Hematopoietic multipotent progenitor cell (in vitro differentiated cells): ENCODE measurements at regions not wholly inside any gene's neighbourhood (a gene's known extent, or its start where the extent isn't known, plus 50 kb on each side); places are given as distances from the start of the nearest gene placed in this dataset.

Experiments
- DNase-seq, 3 donors: peaks; one replicate each; pipeline ENCODE4 v3.0.0-alpha.2; 2011 to 2015; ENCODE audit warnings: low read depth in 2 of 3, low spot score in 2 of 3

DNA sequence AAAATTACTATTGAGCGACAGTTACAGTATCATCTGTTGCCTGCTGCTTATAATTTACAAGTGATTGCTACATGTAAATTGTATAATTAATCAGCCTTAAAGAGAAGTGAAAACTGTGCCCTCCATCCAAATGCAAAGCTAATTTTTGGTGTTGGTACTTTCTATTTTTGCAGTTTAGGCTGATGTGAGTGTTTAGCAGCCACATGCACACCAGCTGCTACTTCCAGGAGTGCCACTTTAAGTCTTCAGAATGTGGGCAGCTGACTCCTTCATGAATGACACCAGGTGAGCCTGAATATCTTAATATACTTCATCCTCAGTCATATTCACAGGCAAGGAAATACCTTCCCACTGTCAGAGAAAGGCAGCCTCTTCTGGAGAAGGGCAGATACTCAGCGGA, 149.8 kb upstream of the RASGEF1B start:
- no peak for DNase-seq

DNA sequence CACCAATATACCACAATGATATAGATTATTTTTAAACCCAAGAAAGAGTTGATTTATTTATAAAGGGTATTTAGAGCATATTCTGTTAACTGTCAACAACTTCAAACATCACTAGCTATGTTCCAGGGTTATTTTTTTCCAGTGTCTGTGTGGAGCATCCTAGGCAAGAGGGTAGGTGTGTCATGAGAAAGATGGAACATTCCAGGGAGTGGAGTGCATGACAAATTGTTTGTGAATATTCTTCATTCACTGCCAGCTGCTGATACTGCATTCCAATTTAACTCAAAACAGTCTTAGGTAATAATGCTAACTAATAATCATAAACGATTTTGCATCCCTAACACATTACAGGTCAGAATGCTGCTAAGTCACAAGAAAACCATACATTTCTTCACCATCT, 148.7 kb upstream of the RASGEF1B start:
- DNase-seq, result no peak

DNA sequence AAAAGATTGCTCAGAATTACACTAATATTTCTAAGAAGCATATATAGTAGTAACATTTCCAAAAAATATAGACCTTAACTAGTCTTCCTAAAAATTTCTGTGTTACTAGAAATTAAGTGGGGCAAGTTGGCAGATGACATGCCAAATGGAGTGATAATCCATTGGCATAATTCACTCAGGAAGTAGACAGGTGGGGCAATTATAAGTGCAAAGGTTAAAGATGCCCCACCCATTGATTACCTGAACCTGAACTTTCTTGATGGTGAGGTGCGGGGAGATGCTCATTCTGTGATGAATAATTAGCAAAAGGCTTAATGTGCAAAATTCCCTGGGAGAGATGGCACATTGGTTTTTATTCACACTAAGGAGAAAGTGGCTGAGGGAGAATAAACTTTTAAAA, 145.8 kb upstream of the RASGEF1B start:
- DNase-seq, result no peak

DNA sequence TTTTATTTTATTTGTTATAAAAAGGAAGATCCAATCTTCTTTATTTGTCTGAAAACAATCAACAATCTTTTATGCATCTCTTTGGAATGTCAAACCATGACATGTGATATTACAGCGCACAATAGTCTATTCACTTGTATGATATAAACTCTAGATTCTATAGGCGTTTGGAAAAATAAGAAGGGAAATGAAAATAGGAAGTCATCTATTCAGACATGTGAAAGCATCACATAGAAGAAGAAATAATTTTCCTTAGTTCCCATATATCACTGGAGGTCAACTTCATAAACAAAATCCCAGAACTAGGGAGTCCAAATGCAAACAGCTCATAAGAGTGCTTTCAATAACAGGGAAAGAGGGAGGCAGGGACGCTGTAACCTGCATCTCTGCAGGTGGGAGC, 139.5 kb upstream of the RASGEF1B start:
- no peak for DNase-seq

DNA sequence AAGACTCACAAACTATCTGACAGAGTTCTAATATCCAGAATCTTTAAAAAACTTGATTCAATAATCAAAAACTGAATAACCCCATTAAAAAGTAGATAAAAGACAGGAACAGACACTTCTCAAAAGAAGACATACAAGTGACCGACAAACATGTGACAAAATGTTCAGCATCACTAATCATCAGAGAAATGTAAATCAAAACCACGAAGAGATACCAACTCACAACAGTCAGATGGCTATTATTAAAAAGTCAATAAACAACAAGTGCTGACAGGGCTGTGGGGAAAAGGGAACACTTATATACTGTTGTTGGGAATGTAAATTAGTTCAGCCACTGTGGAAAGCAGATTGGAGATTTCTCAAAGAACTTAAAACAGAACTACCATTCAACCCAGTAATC, 138.1 kb upstream of the RASGEF1B start:
- DNase-seq, result no peak

DNA sequence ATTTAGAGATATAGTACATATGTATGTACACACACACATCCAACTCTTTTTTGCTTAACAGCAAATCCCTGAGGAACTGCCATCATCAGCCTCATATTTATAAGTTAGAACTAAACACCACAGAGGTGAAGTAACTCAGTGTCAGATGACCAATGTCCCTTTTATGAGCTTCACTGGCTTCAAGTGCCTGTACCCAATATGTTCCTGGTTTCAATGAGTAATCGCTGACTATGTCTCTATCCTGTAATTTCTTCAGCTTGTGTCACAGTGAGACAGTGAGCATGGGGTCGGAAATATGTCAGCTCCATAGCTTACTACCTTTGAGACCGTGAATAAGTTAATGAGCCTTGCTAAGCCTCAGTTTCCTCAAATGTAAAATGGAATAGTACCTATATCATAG, 136.2 kb upstream of the RASGEF1B start:
- no peak for DNase-seq

DNA sequence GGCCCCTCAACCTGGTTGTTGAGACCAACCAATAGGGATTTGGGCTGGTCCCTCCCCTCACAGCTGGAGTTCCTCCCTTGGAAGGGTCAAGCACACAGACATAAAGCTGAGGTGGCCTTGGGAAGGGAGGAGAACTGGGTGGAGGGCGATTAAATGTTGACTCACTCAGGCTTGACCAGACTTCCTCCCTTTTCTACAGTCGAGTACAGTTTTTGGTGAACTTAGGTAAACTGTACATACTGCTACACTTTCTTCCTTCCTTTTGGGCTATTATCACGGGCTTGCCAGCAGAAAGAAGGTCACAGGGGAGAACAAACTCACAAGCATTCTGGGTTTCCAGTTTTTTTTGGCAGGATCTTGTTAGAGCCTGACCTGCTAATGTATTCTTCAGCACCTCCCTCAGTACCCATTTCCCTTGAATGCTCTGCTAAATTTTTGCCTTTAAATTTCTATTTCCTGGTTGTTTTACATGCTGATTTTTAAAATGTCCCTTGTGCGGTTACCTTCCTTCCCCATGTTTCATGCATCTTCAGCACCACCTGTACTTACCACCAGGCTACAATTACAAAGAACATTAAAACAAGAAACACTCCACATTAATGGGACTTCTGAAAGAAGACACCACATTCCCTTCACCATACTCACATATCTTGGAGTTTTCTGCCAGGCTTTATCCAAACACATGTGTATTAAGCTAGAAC, 135.2 kb upstream of the RASGEF1B start:
- DNase-seq, result peak in 1 of 3 donors; percentile 39

DNA sequence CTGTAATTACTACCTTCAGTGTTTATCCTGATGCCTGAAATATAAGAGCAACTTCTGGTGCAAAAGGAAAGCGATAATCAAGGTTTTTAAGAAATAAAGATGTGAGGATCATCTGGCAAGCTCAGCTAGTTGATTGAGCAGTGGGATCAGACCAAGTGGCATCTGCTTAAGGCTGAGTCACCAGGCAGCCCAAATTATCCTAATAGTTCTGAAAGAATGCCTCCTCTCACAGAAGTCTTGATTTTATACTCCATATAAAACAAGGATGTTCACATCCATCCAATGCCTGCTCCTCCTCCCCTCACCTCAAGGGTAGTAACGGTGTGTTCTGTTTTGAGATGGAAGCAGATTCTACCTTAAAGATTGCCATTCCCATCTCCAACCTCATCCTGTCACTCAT, 134.5 kb upstream of the RASGEF1B start:
- no peak for DNase-seq

DNA sequence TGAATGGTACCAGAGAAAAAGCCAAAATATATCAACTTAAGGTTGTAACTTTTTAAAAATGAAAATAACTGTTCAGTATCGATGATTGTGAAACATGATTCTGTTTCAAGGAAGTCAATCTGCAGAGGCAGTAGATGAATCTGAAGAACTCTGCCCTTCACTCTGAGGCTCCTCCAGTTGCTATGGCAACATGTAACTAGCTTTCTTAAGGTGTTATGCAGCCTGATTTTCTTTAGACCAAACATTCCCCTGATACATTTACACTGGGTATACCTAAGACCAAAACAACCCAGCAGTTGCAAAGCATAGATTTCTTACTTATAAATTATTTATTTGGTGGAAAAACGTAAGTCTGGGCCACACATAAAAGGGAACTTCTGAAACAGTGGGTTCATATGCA, 133.6 kb upstream of the RASGEF1B start:
- peak in 1 of 3 donors; percentile 21 for DNase-seq

DNA sequence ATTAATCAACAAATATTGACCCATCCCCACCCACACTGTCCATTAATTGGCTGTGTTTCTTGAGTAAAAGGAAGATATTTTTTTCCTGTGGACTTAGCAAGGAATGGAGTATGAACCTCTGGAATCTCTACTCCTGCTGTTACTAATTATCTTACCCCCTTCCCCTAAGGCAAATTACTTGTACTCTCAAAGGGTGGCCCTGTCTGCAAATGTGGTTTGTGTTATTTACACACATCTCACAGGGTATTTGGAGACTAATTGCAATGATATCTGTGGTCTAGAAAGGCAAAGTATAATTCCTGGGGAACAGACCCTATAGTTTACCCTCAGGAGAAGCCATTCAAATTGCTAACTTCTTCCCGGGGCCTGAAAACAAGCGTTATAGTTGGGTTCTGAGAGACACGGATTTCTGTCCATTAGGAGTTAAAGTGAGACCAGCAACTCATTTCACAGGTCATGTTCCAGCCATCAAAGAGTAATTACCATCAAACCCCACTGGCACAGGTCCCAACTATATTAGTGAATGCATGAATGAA, 133.0 kb upstream of the RASGEF1B start:
- DNase-seq, result no peak

DNA sequence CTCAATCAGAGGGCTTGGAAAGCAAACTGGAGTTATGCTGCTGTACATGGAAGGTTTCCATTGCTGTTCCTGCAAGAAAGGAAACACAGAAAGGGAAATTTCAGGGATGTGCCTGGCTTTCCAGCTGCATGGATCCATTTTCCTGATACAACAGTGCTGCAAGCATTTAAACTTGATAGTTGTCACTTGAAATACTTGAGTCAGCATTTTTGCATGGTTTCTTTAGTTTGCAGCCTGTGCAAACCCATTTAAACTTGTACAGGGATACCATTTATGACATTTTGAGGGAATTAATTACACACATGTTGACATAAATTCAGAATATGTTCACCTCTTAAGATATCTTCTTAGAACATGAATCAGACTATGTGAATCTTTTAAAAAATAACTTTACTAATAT, 131.1 kb upstream of the RASGEF1B start:
- no peak for DNase-seq

DNA sequence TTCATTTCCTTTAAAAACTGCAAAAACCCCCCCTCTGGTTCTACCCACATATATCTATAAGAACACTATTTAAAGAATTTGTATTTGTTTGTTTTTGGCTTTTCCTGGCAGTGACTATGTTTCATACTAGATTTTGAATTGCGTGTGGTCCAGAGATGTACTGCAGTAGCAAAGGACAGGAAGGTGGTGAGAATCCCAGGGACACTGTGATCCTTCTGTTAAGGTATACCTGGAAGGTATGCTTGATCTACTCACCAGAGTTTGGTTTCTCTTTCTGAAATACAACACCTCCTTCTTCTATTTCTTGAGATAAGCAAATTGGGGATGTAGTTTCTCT, 129.6 kb upstream of the RASGEF1B start:
- DNase-seq, result no peak

DNA sequence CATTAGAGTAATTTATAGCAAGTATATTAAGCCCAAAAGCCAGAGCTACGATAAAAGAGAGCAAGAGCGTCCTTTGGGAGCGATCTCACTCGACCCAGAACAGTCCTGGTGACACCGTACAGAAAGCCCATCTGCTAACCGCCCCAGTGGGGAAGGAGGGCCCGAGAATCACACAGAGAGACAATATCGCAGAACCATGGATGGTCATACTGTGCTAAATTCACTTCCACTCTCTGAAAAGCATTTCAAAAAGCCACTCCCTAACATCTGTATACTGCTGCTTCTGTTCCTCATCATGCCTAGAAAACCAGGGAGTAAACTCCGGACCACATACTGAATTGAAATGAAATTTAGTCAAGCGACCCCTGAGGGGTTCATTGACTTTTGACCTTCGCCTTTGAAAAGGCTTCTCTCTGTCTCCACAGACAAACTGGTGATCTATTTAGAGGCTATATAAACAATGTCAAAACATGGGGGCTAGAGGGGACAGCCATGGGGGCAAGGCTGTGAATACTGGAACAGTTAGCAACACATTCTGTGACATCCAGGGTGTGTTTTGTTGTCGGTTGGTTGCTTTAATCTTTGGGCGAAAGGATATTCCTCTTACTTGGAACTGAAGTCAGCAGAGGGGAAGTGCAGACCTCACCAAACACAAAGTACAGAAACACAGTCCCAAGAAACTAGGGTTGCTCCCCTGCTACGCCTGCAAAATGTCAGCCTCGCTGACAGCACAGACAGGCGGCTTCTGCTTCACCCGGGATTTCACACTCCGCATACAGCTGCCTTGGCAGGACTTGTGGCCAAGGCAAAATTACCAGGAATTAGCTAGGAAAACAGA, 129.0 kb upstream of the RASGEF1B start:
- DNase-seq, result no peak

DNA sequence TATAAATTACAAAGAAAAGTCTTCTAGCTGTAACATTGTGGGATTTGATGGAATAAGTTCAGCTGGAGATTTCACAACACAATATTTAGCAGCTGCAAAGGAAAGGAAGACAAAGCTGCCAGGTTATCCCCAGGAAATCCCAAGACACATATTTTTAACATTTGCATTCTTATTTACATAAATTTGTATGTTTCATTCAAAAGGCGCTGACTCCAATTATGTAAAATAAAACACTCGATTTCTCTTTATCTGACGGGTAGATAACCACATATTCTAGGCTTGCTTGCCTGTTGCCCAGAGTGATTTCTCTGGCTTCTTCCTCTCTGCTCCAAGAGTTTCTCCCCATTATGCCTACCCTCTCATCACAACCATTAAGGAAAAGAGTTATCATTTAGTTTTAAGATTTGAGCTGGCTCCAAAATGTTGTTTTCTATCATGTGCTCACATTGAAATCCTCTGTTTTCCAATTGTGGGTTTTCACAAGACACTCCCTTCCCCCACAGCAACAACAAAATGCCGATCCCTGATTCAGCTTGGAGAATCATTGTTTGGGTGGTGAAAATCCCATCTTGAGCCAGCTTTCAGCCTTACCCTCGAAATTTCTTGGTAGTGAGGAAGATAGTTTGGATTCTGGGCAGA, 128.2 kb upstream of the RASGEF1B start:
- no peak for DNase-seq

DNA sequence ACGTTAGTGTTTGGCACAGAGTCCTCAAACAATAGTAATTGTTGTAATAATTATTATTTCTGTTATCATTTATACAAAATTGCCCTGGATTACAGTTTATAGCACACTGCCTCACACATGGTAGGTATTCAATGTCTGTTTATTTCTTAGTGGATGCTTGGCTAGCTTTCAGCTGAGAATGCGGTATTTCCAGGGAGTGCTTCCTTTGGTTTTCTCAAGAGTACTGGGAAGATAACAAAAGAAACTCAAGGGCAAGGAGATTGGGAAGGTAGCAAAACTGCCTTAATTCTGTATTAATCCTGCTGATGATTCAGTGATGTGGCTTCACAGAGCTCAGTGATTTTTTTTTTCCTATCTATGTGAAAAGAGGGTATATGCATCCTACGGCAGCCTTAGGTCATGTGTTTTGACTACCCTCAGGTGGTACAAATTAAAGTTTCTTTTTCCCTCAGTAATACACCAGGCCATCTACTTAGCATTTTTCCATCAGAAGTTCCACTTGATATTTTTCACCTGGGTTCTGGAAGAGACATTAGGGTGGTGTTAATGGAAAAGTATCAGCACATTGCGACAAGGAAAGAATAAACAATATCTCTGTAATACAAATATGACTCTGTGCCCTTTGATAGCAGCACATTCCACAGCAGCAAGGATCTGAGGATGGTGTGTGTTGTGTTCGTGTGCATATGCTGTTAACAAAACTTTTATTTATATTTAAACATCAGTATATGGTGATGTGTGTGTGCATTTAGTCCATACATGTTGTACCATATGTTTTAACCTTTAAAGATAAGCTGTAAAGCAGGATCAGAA, 124.3 kb upstream of the RASGEF1B start:
- DNase-seq, result no peak

DNA sequence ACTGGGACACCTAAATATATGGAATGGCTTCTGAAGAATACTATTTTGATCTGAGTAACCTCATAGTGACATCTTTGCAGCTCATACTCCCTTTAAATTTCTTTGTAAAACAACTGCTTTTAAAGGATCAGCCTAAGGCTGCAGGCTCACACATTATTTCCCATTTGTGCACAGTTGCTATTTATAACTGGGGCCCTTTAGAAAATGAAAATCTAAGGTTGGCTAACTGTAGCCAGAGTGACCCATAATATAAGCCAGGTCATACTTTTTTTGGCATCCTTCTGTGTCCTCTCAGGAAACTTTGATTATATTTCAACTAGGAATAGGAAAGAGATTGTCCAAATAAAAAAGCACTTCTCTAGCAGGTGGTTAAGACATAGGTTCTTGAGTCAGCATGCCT, 123.6 kb upstream of the RASGEF1B start:
- no peak for DNase-seq

DNA sequence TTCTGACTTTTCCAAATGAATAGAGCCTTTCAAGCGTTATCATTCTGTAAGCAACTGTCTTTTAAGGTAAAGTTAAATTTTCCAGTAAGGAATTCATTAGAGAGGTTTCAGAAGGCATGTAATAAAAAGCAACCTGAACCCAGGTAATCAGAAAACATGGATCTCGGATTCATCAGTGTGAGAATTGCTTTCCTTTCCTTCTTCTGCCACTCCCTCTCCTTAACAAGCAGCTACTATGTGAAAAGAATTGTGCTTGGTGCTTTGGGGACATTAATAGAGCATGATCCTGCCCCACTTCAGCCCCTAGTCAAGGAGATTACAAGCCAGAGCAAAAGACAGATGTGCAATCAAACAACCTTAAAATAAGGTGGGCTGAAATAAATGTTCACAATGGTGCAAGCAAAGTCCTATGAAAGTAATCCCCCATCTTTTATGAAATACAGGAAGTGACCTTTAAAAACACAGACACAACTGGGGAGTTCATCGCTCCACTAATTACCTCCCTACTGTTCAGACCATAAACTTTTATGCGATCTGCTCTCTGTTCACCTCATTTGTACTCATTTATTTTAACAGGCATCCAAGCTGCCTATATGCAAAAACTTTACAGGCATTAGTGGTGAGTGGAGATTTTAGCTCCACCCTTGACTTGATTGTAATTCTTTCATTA, 122.9 kb upstream of the RASGEF1B start:
- DNase-seq, result no peak

DNA sequence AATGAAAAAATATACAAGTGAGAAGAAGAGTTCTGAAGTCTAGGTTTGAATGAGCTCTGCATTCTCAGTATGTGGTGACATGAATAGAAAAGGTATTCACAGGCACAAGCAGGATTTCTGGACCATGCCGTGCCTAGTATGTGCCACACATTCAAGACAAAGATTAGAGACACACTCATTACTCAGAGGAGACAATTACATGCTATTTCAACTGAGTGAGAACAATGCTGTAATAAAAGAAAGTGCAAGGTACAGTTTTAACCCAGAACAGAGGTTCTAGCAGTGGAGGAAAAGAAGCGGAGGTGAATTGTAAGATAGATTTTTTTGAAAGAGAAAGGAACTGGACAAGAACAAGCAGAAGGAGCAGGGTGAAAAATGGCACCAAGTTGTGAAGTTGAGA, 121.0 kb upstream of the RASGEF1B start:
- no peak for DNase-seq

DNA sequence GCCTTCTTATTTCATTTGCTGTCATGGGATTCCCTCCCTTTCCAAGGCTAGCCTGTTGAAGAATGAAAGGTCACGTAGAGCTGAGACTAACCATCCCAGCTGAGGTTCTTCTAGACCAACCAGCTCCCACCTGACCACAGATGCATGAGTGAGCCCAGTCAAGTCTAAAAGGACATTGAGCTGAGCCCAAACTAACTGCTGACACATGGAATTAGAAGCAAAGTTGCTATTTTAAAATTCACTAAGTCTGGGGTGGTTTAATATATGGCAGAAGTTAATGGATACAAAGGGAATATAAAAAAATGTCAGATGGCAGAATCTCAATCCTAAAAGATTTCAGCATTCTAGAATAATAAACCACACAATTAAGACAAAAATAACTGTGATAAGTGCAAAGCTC, 118.9 kb upstream of the RASGEF1B start:
- no peak for DNase-seq

DNA sequence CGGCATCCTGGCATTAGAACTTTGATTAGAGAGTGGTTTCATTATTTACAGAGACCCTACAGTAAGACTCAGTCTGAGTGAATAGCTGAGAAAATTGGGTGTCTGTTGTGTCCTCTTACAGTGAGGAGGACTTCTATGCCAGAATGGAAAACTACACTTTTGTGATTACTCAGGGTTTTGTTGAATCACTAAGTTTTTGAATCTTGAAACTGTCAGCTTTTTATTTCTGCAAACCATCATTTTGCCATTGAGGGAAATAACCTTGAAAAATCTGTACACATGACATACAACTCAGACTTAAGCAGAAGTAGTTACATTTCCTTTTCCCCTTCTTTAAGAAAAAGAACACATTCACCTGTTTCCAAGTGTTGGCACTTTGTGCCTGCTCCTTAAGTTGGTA, 117.6 kb upstream of the RASGEF1B start:
- DNase-seq, result no peak
